GM06990 (cell line): ENCODE measurements at regions not wholly inside any gene's neighbourhood (a gene's known extent, or its start where the extent isn't known, plus 50 kb on each side); places are given as distances from the start of the nearest gene placed in this dataset.

Experiments used
- DNase-seq: peaks from one replicate; pipeline ENCODE4 v3.0.0-alpha.2; 2011; ENCODE audit not compliant: insufficient read length; ENCODE audit errors: extremely low read depth
- H3K27me3 ChIP-seq: replicated peaks from 2 replicates; pipeline ENCODE4 v1.6.0; 2011; ENCODE audit warnings: low read length; ENCODE audit not compliant: control insufficient read depth, insufficient read depth
- H3K36me3 ChIP-seq: 2 replicates; pipeline ENCODE4 v1.5.1; 2011; ENCODE audit warnings: low read length; ENCODE audit not compliant: control insufficient read depth, insufficient read depth
- H3K4me3 ChIP-seq: replicated peaks from 2 replicates; pipeline ENCODE4 v1.5.1; 2011; ENCODE audit warnings: low read depth, mild to moderate bottlenecking, control low read depth, low read length
- TF ChIP-seq, protein P1 (sequence below): IDR thresholded peaks from 2 replicates; pipeline ENCODE4 v1.5.1; 2011; ENCODE audit warnings: low read length, control low read depth, mild to moderate bottlenecking, inconsistent platforms; ENCODE audit not compliant: insufficient read depth, poor library complexity, severe bottlenecking

DNA sequence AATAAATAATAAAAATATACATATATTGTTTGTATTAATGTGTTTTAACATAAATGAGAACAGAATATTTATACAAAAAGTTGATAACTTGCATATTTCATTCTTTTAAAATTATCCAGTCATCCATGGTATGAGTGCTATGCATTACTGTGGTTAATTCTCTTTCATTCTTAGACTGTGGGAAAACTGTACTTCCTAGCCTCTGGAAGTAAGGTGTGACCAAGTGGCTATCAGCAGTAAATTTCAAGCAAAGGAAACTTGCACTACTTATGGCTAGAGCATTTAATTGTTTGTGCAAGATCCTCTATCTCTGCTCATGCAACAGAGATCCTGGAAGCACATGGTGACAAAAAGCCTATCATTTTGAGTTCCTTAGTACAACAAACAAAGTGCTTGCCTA lies 1054.5 kb upstream of the PABPC4L start:
- no peaks in the 10 kb centered on the region for H3K27me3 ChIP-seq
- DNase-seq: no peak
- no peak overlapping the region for H3K4me3 ChIP-seq
- TF ChIP-seq, protein P1, sequence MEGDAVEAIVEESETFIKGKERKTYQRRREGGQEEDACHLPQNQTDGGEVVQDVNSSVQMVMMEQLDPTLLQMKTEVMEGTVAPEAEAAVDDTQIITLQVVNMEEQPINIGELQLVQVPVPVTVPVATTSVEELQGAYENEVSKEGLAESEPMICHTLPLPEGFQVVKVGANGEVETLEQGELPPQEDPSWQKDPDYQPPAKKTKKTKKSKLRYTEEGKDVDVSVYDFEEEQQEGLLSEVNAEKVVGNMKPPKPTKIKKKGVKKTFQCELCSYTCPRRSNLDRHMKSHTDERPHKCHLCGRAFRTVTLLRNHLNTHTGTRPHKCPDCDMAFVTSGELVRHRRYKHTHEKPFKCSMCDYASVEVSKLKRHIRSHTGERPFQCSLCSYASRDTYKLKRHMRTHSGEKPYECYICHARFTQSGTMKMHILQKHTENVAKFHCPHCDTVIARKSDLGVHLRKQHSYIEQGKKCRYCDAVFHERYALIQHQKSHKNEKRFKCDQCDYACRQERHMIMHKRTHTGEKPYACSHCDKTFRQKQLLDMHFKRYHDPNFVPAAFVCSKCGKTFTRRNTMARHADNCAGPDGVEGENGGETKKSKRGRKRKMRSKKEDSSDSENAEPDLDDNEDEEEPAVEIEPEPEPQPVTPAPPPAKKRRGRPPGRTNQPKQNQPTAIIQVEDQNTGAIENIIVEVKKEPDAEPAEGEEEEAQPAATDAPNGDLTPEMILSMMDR: no peak
- no peaks in the 10 kb centered on the region for H3K36me3 ChIP-seq

DNA sequence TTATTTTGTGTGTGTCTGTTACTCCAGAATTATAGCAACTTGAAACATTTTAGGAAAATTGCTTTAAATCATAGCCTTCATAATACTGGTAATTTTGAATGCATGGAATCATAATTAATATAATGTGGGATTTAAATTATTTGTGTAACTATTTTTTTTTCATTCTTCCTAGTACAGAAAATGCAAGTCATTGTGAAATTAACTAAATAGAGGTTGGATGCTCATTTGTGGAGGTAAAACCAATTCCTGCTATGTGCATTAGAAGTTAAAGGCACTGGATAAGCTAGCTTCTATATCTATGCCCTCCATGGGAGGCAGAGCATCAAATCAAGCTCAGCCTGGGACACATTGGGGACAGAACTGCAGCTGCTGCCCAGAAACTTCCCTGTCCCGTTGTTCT lies 1048.5 kb upstream of the PABPC4L start:
- H3K27me3 ChIP-seq: no peaks in the 10 kb centered on the region
- TF ChIP-seq, protein P1: no peak
- H3K36me3 ChIP-seq: no peaks in the 10 kb centered on the region
- DNase-seq: no peak
- no peak overlapping the region for H3K4me3 ChIP-seq

DNA sequence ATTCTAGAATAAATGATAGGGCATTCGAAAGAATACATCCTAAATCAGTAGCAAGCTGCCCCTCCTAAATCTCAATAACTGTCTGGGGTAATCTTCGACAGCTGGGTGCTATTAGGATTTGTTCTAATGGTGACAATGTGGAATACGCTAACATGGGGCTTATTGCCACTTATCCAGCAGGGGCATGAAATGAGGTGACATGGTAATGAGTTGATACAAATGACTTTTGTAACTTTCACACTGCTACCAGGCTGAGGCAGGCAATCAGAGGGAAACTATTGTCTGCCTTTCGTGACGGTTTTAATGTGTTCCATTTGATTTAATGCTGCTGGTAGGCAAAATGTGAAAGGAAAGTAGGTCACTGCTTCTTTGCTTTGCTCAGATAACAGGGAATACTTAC lies 1047.4 kb upstream of the PABPC4L start:
- Histone ChIP-seq H3K27me3 (no peaks in the 10 kb centered on the region), H3K36me3 (no peaks in the 10 kb centered on the region), H3K4me3 (no peak overlapping the region)
- TF ChIP-seq, protein P1: no peak
- no peak for DNase-seq

DNA sequence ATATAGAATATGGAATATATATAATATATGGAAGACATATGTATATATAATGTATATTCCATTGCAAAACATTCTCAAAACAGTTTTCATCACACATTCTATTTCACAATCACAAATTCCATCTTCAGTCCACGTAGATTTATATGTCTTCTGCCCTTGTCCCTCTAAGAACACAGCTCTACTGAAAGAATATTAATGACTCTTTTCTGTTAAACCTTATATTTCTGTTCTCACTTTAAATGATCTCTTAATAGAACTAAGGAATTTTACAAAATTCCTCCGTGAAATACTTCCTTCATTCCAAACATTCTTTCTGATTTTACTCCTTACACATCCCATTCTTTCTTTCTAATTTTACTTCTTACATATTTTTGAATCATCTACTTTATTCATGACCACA lies 1043.1 kb upstream of the PABPC4L start:
- Histone ChIP-seq H3K4me3 (no peak overlapping the region), H3K36me3 (no peaks in the 10 kb centered on the region), H3K27me3 (no peaks in the 10 kb centered on the region)
- no peak for DNase-seq
- TF ChIP-seq, protein P1: no peak

DNA sequence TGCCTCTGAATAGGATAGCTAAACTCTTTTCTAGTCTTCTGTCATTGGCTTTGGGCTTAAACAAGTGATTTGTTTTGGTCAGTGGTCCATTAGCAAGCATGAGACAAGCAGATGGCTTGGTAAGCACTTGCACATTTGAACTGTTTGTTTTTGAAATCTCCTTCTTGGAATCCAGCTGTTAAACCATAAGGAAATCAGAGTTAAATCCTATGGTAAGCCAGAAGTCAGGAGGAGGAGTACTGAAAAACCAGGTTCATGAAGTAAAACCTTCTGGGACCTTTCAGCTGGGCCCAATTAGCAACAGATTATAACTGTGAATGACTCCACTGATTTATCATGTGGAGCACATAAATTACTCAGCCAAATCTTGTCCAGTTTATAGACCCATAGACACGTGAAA lies 1042.5 kb upstream of the PABPC4L start:
- H3K4me3 ChIP-seq: no peak overlapping the region
- H3K27me3 ChIP-seq: no peaks in the 10 kb centered on the region
- H3K36me3 ChIP-seq: no peaks in the 10 kb centered on the region
- no peak for DNase-seq
- TF ChIP-seq, protein P1: no peak

DNA sequence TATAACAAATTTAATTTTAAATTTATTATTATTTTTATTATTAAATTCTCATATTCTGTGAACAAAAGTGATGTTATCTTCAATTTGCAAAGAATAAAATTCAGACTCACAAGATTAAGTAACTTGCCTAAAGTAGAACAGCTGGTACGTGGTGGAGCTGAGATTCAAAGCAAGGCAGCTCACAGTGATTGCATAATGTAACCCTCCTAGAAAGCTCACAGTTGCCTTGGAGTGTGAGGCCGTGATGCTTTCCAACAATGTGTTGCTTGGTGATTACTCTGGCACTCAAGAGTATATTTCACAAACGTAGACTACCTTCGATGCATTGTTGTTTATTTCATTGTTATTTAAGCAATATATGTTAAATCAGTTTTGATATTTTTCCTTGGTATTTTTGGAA lies 1039.2 kb upstream of the PABPC4L start:
- Histone ChIP-seq H3K36me3 (no peaks in the 10 kb centered on the region), H3K27me3 (no peaks in the 10 kb centered on the region), H3K4me3 (no peak overlapping the region)
- TF ChIP-seq, protein P1: no peak
- DNase-seq: no peak
